Loucy (cell line): ENCODE measurements at regions not wholly inside any gene's neighbourhood (a gene's known extent, or its start where the extent isn't known, plus 50 kb on each side); places are given as distances from the start of the nearest gene placed in this dataset.

ENCODE experiments used
- H2AFZ ChIP-seq: fragments of 200-600 bp; sonication (generic); 2 replicates; pipeline ENCODE4 v1.6.0; 2016; ENCODE audit warnings: antibody characterized with exemption, mild to moderate bottlenecking, low read length, moderate library complexity
- H3F3A ChIP-seq: fragments of 200-600 bp; 2 replicates; pipeline ENCODE4 v1.6.0; 2016; ENCODE audit warnings: antibody characterized with exemption, low read depth, mild to moderate bottlenecking
- H3K27me3 ChIP-seq: fragments of 200-600 bp; sonication (generic); 2 replicates; pipeline ENCODE4 v1.6.1; 2014; ENCODE audit warnings: low read length, mild to moderate bottlenecking; ENCODE audit not compliant: insufficient read depth, poor library complexity, severe bottlenecking
- H3K36me3 ChIP-seq: fragments of 200-600 bp; sonication (generic); 2 replicates; pipeline ENCODE4 v1.6.1; 2016; ENCODE audit warnings: low read length; ENCODE audit not compliant: insufficient read depth
- H3K4me1 ChIP-seq: fragments of 200-600 bp; sonication (generic); 2 replicates; pipeline ENCODE4 v1.5.1; 2014; ENCODE audit warnings: low read length, mild to moderate bottlenecking; ENCODE audit not compliant: insufficient read depth, poor library complexity, severe bottlenecking
- H3K4me2 ChIP-seq: fragments of 200-600 bp; sonication (generic); 2 replicates; pipeline ENCODE4 v1.6.0; 2014; ENCODE audit warnings: antibody characterized with exemption, low read length, low read depth, mild to moderate bottlenecking; ENCODE audit not compliant: poor library complexity, severe bottlenecking
- H3K4me3 ChIP-seq: fragments of 200-600 bp; sonication (generic); 2 replicates; pipeline ENCODE4 v1.5.1; 2014; ENCODE audit warnings: low read length, mild to moderate bottlenecking, mixed read lengths; ENCODE audit not compliant: poor library complexity, severe bottlenecking
- H3K79me2 ChIP-seq: fragments of 200-600 bp; sonication (generic); 2 replicates; pipeline ENCODE4 v1.6.1; 2014; ENCODE audit warnings: low read length; ENCODE audit not compliant: insufficient read depth
- H3K9ac ChIP-seq: fragments of 200-600 bp; sonication (generic); 2 replicates; pipeline ENCODE4 v1.6.0; 2014; ENCODE audit warnings: mild to moderate bottlenecking, low read depth, low read length, moderate library complexity; ENCODE audit not compliant: poor library complexity, severe bottlenecking
- H3K9me2 ChIP-seq: fragments of 200-600 bp; sonication (generic); replicated peaks from 2 replicates; pipeline ENCODE4 v1.6.1; 2016; ENCODE audit warnings: low read depth, low read length, mixed read lengths
- H3K9me3 ChIP-seq: fragments of 200-600 bp; sonication (generic); 2 replicates; pipeline ENCODE4 v1.6.1; 2014; ENCODE audit warnings: mild to moderate bottlenecking, antibody characterized with exemption, low read length, low read depth; ENCODE audit not compliant: insufficient read depth
- H4K20me1 ChIP-seq: fragments of 200-600 bp; sonication (generic); 2 replicates; pipeline ENCODE4 v1.6.0; 2014; ENCODE audit warnings: antibody characterized with exemption, low read length, mild to moderate bottlenecking; ENCODE audit not compliant: insufficient read depth, poor library complexity, severe bottlenecking
- CTCF ChIP-seq: fragments of 200-600 bp; sonication (generic); conservative IDR thresholded peaks from 2 replicates; pipeline ENCODE4 v1.5.1; 2014; ENCODE audit warnings: mild to moderate bottlenecking, antibody characterized with exemption, low read length
- EZH2phosphoT487 ChIP-seq: fragments of 200-600 bp; IDR thresholded peaks from 2 replicates; pipeline ENCODE4 v1.6.1; 2018; ENCODE audit warnings: antibody characterized with exemption, mild to moderate bottlenecking, moderate library complexity, borderline replicate concordance

- H3K9me2 ChIP-seq, result no peaks in the 10 kb centered on the region
- H3K4me3 ChIP-seq, result no peak overlapping the region
- no peaks in the 10 kb centered on the region for H3K79me2 ChIP-seq
- H3K27me3 ChIP-seq, result no peaks in the 10 kb centered on the region
- H3F3A ChIP-seq, result no peaks in the 10 kb centered on the region
- H3K36me3 ChIP-seq, result no peaks in the 10 kb centered on the region
- no peaks in the 10 kb centered on the region for H3K9me3 ChIP-seq
- no peaks in the 10 kb centered on the region for H4K20me1 ChIP-seq
- TF ChIP-seq EZH2phosphoT487, result no peak
- no peak for TF ChIP-seq CTCF
- H2AFZ ChIP-seq, result no peak overlapping the region
- no peak overlapping the region for H3K4me2 ChIP-seq
- H3K9ac ChIP-seq, result no peak overlapping the region
- no peaks in the 10 kb centered on the region for H3K4me1 ChIP-seq
Measured at GRCh38 chr5:125293726-125294125, 547.3 kb upstream of the ZNF608 start.

- H3K9me3 ChIP-seq, result no peaks in the 10 kb centered on the region
- H3K9me2 ChIP-seq, result no peaks in the 10 kb centered on the region
- H3K4me1 ChIP-seq, result no peaks in the 10 kb centered on the region
- no peaks in the 10 kb centered on the region for H3F3A ChIP-seq
- TF ChIP-seq CTCF, result no peak
- TF ChIP-seq EZH2phosphoT487, result no peak
- H3K9ac ChIP-seq, result no peak overlapping the region
- H3K4me2 ChIP-seq, result no peak overlapping the region
- no peaks in the 10 kb centered on the region for H3K27me3 ChIP-seq
- H3K79me2 ChIP-seq, result no peaks in the 10 kb centered on the region
- no peaks in the 10 kb centered on the region for H4K20me1 ChIP-seq
- H3K4me3 ChIP-seq, result no peak overlapping the region
- H2AFZ ChIP-seq, result no peak overlapping the region
- no peaks in the 10 kb centered on the region for H3K36me3 ChIP-seq
Measured at GRCh38 chr5:125294844-125295243, 548.4 kb upstream of the ZNF608 start.

GRCh38 chr5:125295405-125295872 is 549.0 kb upstream of the ZNF608 start:
- Histone ChIP-seq H3K9me2 (no peaks in the 10 kb centered on the region), H3F3A (no peaks in the 10 kb centered on the region), H3K9me3 (no peaks in the 10 kb centered on the region), H4K20me1 (no peaks in the 10 kb centered on the region), H3K9ac (no peak overlapping the region), H3K27me3 (no peaks in the 10 kb centered on the region), H3K4me1 (no peaks in the 10 kb centered on the region), H3K4me2 (no peak overlapping the region), H2AFZ (no peak overlapping the region), H3K36me3 (no peaks in the 10 kb centered on the region), H3K4me3 (no peak overlapping the region), H3K79me2 (no peaks in the 10 kb centered on the region)
- no peak for TF ChIP-seq CTCF
- TF ChIP-seq EZH2phosphoT487, result no peak
